Type B pancreatic cell (in vitro differentiated cells): ENCODE measurements at regions not wholly inside any gene's neighbourhood (a gene's known extent, or its start where the extent isn't known, plus 50 kb on each side); places are given as distances from the start of the nearest gene placed in this dataset.

ENCODE experiments used
- DNase-seq: peaks from one replicate; pipeline ENCODE4 v3.0.0; 2021; ENCODE audit warnings: mixed read lengths; ENCODE audit not compliant: unreplicated experiment; ENCODE audit errors: extremely low spot score
- H3K27ac Mint-ChIP-seq: 2 replicates; pipeline ENCODE4 v1.8.0; 2021; ENCODE audit warnings: mild to moderate bottlenecking, mixed read lengths
- H3K27me3 Mint-ChIP-seq: 2 replicates; pipeline ENCODE4 v1.8.0; 2021; ENCODE audit warnings: mixed read lengths
- H3K36me3 Mint-ChIP-seq: 2 replicates; pipeline ENCODE4 v1.8.0; 2021; ENCODE audit warnings: mixed read lengths
- H3K4me1 Mint-ChIP-seq: one replicate; pipeline ENCODE4 v1.8.0; 2021; ENCODE audit warnings: mixed read lengths; ENCODE audit not compliant: unreplicated experiment
- H3K4me3 Mint-ChIP-seq: 2 replicates; pipeline ENCODE4 v1.8.0; 2021; ENCODE audit warnings: mild to moderate bottlenecking, mixed read lengths
- H3K9me3 Mint-ChIP-seq: 2 replicates; pipeline ENCODE4 v1.8.0; 2021; ENCODE audit warnings: mixed read lengths
- TF ChIP-seq, protein P1 (sequence below): fragments of 200-600 bp; sonication (generic); conservative IDR thresholded peaks from 2 replicates; pipeline ENCODE4 v1.5.0; 2021; ENCODE audit warnings: antibody characterized with exemption, mild to moderate bottlenecking

DNA sequence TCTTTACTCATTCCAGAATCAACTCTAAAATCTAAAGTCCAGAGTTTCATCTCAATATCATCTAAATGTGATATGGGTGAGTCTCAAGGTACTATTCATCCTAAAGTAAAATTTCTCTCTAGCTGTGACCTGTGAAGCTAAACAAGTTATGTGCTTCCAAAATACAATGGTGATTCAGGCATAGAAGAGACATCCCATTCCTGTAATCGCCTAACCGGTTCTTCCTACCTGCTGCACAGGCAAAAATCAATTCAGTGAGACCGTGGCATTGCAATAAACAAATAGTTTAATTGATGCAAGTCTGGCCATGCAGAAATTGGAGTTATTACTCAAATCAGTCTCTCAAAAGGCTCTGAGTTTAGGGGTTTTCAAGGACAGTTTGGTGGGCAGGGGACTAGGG, 232.8 kb downstream of the UBE3D start:
- H3K27ac Mint-ChIP-seq: no peak overlapping the region
- DNase-seq: no peak
- H3K9me3 Mint-ChIP-seq: peaks cover 7% of the 10 kb centered on the region
- TF ChIP-seq, protein P1, sequence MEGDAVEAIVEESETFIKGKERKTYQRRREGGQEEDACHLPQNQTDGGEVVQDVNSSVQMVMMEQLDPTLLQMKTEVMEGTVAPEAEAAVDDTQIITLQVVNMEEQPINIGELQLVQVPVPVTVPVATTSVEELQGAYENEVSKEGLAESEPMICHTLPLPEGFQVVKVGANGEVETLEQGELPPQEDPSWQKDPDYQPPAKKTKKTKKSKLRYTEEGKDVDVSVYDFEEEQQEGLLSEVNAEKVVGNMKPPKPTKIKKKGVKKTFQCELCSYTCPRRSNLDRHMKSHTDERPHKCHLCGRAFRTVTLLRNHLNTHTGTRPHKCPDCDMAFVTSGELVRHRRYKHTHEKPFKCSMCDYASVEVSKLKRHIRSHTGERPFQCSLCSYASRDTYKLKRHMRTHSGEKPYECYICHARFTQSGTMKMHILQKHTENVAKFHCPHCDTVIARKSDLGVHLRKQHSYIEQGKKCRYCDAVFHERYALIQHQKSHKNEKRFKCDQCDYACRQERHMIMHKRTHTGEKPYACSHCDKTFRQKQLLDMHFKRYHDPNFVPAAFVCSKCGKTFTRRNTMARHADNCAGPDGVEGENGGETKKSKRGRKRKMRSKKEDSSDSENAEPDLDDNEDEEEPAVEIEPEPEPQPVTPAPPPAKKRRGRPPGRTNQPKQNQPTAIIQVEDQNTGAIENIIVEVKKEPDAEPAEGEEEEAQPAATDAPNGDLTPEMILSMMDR: no peak
- H3K27me3 Mint-ChIP-seq: no peaks in the 10 kb centered on the region
- H3K4me3 Mint-ChIP-seq: no peak overlapping the region
- H3K4me1 Mint-ChIP-seq: no peaks in the 10 kb centered on the region
- H3K36me3 Mint-ChIP-seq: no peaks in the 10 kb centered on the region

DNA sequence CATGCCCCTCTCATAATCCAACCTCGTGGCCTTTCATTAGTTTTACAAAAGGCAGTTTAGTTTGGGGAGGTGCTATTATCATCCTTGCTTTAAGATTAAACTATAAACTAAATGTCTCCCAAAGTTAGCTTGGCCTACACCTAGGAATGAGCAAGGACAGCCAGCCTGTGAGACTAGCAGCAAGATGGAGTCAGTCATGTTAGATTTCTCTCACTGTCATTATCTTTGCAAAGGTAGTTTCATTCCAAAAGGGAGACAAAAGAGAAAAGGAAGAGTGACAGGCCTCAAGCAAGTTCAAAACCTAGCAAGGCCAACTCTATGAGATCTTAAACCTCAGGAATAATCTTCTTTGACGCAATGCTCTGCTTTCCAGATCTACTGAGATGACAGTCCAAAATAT, 232.2 kb downstream of the UBE3D start:
- no peak overlapping the region for H3K4me3 Mint-ChIP-seq
- no peak overlapping the region for H3K27ac Mint-ChIP-seq
- peaks cover 7% of the 10 kb centered on the region for H3K9me3 Mint-ChIP-seq
- TF ChIP-seq, protein P1: no peak
- DNase-seq: no peak
- no peaks in the 10 kb centered on the region for H3K4me1 Mint-ChIP-seq
- H3K27me3 Mint-ChIP-seq: no peaks in the 10 kb centered on the region
- no peaks in the 10 kb centered on the region for H3K36me3 Mint-ChIP-seq

DNA sequence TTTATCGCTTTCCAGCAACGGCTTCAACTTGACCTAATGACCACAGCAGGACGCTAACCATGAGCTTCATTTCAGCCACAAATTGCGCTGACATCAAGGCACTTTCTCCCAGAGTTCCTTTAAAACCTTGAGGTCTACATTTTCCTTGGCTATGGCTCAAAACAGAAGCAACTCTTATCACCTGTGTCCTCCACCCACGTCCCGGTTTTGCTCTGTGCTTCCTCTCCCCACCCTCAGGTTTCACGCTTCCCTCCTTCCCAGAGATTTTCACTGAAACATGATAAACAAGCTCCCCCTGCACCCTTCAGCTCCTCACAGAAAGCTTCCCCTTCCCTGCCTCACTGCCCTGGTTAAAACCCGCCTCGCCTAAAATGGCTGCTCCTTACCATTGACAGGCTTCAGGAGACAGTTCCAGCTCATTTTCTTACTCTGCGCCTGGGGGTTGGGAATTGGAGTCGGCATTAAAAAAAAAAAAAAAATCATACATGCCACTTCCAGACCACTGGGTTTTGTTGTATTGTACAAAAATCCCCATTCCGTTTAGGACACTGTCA, 229.5 kb downstream of the UBE3D start:
- TF ChIP-seq, protein P1: no peak
- H3K27ac Mint-ChIP-seq: no peak overlapping the region

DNA sequence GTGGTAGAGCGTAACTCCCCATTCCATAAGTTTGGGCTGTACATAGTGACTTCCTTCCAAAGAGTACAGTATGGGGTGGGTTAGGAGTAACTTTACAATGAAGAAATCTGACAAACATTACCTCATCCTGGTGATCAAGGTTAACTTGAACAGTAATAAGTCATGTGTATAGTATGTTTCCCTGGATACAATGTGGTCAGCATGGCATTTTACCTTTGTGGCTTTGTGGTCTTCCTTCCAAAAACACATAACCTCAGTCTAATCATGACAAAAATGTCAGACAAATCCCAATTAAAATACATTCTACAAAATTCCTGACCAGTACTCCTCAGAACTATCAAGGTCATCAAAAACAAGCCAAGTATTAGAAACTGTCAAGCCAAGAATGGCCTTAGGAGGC, 225.1 kb downstream of the UBE3D start:
- TF ChIP-seq, protein P1: no peak
- no peaks in the 10 kb centered on the region for H3K4me1 Mint-ChIP-seq
- peaks cover 7% of the 10 kb centered on the region for H3K9me3 Mint-ChIP-seq
- no peak for DNase-seq
- no peak overlapping the region for H3K27ac Mint-ChIP-seq
- peaks cover 5% of the 10 kb centered on the region for H3K27me3 Mint-ChIP-seq
- H3K4me3 Mint-ChIP-seq: no peak overlapping the region
- no peaks in the 10 kb centered on the region for H3K36me3 Mint-ChIP-seq

More for the DNA sequence above, 229.5 kb downstream of the UBE3D start:
- no peaks in the 10 kb centered on the region for H3K4me1 Mint-ChIP-seq
- no peak for DNase-seq
- peaks cover 7% of the 10 kb centered on the region for H3K9me3 Mint-ChIP-seq
- no peaks in the 10 kb centered on the region for H3K36me3 Mint-ChIP-seq
- no peaks in the 10 kb centered on the region for H3K27me3 Mint-ChIP-seq
- H3K4me3 Mint-ChIP-seq: no peak overlapping the region

DNA sequence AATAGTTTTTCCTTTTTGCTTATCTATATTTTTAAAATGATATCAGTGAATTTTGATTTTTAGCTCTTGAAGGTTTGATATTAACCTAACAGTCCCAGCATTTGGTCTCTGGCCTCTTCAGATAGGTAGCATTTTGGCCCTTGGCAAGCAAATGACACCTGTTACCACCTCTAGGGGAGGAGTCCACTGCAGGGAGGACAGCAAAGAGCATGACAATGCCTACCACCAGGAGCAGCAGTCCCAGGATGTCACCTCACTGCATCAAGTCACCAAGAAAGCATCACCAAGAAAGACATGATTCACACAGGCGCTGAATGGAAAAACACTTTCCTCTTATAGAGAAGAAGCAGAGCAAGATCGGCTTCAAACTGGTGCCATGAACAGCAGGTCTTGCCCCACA, 224.3 kb downstream of the UBE3D start:
- Mint-ChIP-seq H3K27me3 (peaks cover 5% of the 10 kb centered on the region), H3K4me1 (no peaks in the 10 kb centered on the region), H3K36me3 (no peaks in the 10 kb centered on the region), H3K27ac (no peak overlapping the region), H3K9me3 (peaks cover 7% of the 10 kb centered on the region), H3K4me3 (no peak overlapping the region)
- TF ChIP-seq, protein P1: no peak
- no peak for DNase-seq
